ENCODE measurements at regions not wholly inside any gene's neighbourhood (a gene's known extent, or its start where the extent isn't known, plus 50 kb on each side); places are given as distances from the start of the nearest gene placed in this dataset.
"Not testable (repeated sequence)": the region's sequence is repeated elsewhere in the genome, so short reads cannot be mapped to it uniquely, and the experiment has no call there.

- no peak for DNase-seq
Measured at GRCh38 chr1:58249737-58250586, 296.6 kb downstream of the OMA1 start.

DNA sequence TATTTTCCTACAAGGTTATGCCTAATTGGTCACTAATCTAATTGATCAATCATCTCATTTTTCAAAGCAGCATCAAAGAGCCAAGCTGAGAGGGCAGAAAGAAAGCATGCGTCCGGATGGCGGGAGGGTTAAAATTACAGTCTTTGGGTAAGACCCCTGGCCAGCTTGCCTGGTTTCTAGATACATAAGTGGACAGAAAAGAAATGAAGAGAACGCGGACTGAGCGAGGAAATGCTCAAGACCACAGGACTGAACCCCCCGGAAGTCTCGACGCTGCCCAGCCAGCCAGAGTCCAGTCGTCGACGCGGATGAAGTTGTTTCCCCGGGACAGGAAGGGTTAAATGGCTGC lies 297.2 kb downstream of the OMA1 start:
- DNase-seq: no peak

DNA sequence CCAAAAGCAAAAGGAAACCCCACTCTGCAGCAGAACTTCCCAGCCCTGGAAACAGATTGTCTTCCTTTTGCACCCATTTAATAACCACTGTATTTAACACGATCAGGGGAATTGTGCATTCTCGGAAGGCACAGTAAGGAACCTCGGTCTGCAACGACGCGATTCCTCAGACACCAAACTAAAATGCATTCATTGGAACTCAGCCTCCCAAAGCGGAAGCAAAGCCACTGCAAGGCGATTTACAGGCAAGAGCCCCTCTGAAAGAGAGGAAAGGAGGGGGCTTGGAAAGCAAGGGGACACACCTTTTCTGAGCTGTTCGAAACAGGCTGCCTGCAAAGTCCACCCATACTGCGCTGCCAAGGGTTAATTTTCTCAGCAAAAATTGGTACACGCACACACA lies 297.7 kb downstream of the OMA1 start:
- DNase-seq: no peak

GRCh38 chr1:58248072-58248471 lies 298.5 kb downstream of the OMA1 start:
- no peak for DNase-seq

DNA sequence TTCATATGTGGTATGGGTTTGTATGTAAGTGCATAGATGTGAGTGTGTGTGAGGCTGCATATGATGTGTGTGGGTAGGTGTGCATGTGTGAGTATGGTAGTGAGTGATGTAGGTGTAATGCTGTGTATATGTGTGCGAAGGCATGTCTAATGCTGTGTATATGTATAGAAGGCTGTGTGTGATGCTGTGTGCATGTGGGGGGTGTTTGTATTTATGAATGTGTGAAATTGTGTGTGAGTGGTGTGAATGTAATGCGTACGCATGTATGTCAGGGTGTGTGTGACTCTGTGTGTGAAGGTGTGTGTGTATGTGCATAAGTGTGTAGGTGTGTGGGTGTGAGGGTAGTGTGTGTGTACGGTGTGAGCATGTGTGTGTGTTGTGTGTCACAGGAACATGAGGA lies 300.0 kb downstream of the OMA1 start:
- DNase-seq: no peak

DNA sequence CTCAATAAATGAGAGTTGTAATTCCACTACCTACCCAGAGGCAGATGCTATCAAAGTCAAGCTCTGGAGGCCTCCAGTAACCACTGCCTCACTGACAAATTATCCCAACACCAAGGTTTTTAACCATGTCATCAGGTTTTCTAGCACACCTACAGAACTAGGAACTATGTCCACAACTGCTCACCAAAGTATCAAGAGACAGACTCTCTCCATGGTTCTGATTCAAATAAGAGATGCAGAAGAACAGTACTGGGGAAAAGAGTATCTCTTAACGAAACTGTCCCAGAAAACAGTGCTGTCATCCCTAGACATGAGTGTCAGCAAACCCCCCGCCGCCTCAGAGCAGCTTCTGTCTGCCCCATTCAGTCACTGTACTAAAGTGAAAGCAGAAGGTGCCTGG lies 301.7 kb downstream of the OMA1 start:
- no peak for DNase-seq

DNA sequence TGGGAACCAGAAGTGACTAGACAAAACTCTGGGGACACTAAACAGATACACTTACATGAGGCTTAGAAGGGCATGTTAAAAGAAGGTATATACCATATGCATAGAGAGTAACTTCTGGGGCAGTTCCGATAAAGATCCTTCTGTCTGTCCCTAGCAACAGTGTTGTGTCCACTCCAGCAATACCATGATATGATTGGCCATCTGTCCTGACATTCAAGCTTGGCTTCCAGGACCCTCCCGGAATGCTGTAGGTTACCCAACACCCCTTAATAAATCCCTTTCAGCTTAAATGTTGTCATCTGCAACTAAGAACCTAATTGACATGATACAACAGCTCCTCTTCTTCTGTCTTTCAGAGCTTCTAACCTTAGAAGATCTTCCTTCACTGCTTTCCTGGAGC lies 307.7 kb downstream of the OMA1 start:
- DNase-seq: no peak

DNA sequence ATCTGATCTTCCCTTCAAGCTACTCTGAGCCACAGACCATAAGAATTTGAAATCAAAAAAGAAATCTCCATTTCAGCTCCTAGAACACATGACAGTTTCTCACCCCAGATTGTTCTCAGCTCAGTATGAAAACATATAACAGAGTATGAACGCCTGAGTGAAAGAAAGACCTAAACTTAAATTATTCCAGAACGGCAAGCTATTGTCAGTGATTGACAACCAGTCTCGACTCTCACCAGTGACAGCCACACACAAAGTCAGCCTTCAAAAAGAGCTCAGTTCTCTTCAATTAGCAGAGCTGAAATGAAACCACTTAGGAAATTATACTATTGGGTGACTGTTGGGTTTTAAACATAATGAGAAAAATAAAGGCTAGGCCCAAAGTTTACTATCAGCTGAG lies 312.8 kb downstream of the OMA1 start:
- DNase-seq: no peak

GRCh38 chr1:58231204-58231603 lies 315.3 kb downstream of the OMA1 start:
- DNase-seq: no peak

- DNase-seq: no peak
Measured at GRCh38 chr1:58227604-58228003, 318.9 kb downstream of the OMA1 start.

- DNase-seq: no peak
Measured at GRCh38 chr1:58223522-58223921, 323.0 kb downstream of the OMA1 start.

- DNase-seq: no peak
Measured at GRCh38 chr1:58220836-58221472, 325.6 kb downstream of the OMA1 start.

GRCh38 chr1:58216169-58216568 lies 330.4 kb downstream of the OMA1 start:
- not testable (repeated sequence) for DNase-seq

DNA sequence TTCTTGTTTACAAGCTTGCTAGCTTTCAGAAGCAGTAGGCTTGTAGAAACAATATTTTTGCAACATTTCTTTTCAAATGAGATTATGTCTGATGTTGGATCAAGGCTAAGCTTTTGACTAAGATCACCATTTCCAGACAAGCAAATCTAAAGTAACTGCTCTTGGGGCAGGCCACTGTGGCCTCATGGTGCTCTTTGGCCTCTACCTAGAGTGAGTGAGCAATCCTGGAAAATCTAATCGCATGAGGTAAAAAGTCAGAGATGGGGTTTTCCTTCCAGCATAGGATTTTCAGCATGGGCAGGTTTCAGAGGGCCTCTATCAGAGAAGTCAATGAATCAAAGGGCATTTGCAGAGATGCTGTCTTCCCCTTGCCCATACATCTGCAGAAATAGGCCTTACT lies 331.9 kb downstream of the OMA1 start:
- no peak for DNase-seq

GRCh38 chr1:58211869-58212268 lies 334.7 kb downstream of the OMA1 start:
- DNase-seq: no peak

GRCh38 chr1:58209575-58209974 lies 337.0 kb downstream of the OMA1 start:
- no peak for DNase-seq

- DNase-seq: no peak
Measured at GRCh38 chr1:58206749-58207148, 339.8 kb downstream of the OMA1 start.

- no peak for DNase-seq
Measured at GRCh38 chr1:58204284-58204683, 342.2 kb downstream of the OMA1 start.

GRCh38 chr1:58201492-58202106 lies 344.9 kb downstream of the OMA1 start:
- DNase-seq: no peak

GRCh38 chr1:58200437-58200836 lies 346.1 kb downstream of the OMA1 start:
- DNase-seq: no peak

GRCh38 chr1:58197811-58198210 lies 348.7 kb downstream of the OMA1 start:
- no peak for DNase-seq

DNA sequence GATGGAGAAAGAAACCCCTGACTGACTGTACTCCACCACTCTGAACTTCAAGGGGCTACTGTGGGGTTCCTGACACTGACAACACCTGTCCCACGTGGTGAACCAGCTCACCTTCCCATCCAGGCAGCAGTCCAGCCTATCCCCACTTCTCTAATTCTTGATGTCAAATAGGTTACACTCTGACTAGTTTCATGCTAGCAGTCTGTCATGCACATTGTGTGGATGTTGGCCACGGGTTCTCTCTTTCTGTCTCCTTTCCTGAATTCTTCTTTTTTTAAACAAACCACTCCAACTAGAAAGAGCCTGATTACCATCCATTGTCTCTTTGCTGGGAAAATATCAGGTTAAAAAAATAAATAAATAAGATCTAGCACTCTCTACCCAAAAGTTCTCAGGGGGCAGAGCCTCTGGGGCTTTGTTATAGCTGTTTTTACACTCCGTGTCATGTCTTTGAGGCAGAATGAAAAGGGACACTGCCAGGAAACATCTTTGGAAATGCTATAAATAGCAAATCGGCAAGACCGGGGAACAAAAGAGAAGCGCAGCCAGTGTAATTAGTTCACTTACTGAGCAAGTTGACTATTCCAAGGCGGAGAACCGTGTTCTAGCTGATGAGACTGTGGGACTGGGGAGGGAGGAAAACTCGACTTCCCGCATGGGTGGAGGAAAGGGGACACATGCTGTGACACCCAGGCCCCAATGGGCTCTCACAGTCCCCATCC lies 356.1 kb downstream of the OMA1 start:
- no peak for DNase-seq

DNA sequence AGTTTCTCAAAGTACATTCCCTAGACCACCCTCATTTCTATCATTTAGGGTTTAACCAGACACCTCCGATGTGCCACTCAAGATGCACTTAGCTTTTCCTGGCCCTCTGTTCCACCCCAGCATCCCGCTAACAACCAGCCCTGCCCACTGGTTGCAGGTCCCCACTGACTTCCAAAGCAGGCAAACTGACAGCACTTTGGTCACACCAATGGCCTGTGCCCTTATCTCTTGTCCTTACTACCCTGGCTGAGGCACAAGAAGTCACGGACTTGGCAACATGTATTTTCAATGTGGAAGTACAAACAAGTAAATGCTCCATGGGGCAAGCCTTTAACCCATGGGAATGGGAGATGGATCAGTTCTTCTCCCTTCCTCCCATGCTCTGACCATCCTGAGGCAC lies 357.1 kb downstream of the OMA1 start:
- DNase-seq: no peak

DNA sequence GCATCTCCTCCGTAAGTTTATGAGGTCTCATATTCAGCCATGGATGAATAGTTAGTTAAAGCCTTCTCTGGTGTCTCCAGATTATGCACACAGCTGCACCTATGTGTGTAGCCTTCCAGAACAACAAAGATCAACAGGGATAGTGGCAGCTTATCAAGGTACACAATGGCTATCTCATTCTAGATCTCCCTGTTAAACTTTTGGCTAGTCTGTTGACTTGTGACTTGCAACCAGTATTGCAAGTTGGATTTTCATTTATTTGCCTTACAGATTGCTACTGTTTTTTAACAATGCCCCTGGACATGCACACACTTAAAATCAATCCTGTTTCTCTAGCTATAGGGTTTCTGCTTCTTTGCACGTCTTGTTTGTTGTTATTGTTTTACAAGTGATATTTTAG lies 363.2 kb downstream of the OMA1 start:
- DNase-seq: no peak

All from CD4-positive, alpha-beta T cell treated with Interferon gamma for 1 hour (primary cell).